ENCODE measurements at regions not wholly inside any gene's neighbourhood (a gene's known extent, or its start where the extent isn't known, plus 50 kb on each side); places are given as distances from the start of the nearest gene placed in this dataset.

DNA sequence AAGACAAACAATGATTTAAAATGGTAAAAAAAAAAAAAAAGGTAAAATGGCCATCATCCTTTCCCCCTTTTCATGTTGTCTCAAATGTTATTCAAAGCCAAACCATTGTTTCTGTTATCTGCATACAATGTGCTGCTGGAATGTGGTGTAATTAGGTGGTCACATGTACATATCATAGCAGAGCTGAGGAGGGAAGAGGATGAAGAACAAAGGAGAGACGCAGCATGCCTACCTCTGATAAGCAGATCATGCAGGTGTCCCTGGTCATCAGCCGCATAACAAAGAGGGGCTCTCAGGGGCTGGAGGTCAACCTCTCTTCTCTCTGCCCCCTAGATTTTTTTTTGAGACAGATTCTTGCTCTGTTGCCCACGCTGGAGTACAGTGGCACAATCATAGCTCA, 141.0 kb downstream of the CARTPT start:
- TF ChIP-seq POLR2A (IDR thresholded peaks at IDR 0.05; ENCODE audit: low read length) (no peak), GATA1 (IDR thresholded peaks at IDR 0.05; ENCODE audit: low read depth, low read length) (no peak)
